A549 (cell line): ENCODE measurements at regions not wholly inside any gene's neighbourhood (a gene's known extent, or its start where the extent isn't known, plus 50 kb on each side); places are given as distances from the start of the nearest gene placed in this dataset.

ENCODE experiments used
- ATAC-seq, 2 experiments: fragments of 200-7000 bp in 1 of 2; fragments of >200 bp in 1 of 2; cut with Nextera tagmentation in 1 of 2; cut with Tn5 transposase in 1 of 2; 3 replicates each; pipeline versions ENCODE4 v1.8.0 to v1.9.1; 2018 to 2020; ENCODE audit warnings: mild to moderate bottlenecking in 1 of 2, moderate library complexity in 1 of 2
- CTCF ChIA-PET: fragments of 300-600 bp; sonication (Branson Sonifier 250); formaldehyde crosslinking; extraction: SDS; loops from one replicate; lab custom pipeline; 2021; ENCODE audit warnings: antibody characterized with exemption, inconsistent platforms; lab: Yijun Ruan, JAX
- POLR2A ChIA-PET: fragments of 350-600 bp; formaldehyde crosslinking; extraction: SDS; loops from one replicate; lab custom pipeline; 2021; ENCODE audit warnings: antibody characterized with exemption, inconsistent platforms; lab: Yijun Ruan, JAX
- DNase-seq, 2 experiments: peaks; one replicate each; pipeline versions ENCODE4 v3.0.0 to v3.0.0-alpha.2; 2011 to 2016; ENCODE audit warnings: low read depth in 1 of 2, low spot score in 1 of 2
- FAIRE-seq: peaks from 2 replicates; lab custom pipeline; 2011; peaks lifted over from hg19 to GRCh38; lab: Jason Lieb, UNC
- H3K27ac ChIP-seq, 2 experiments: fragments of >200 bp; sonication (Bioruptor Twin); formaldehyde crosslinking; 3 replicates each; pipeline ENCODE4 v1.5.1; 2016 to 2017
- H3K4me1 ChIP-seq: fragments of >200 bp; sonication (Bioruptor Twin); formaldehyde crosslinking; 3 replicates; pipeline ENCODE4 v1.6.1; 2016
- H3K4me2 ChIP-seq: fragments of >200 bp; sonication (Bioruptor Twin); formaldehyde crosslinking; 3 replicates; pipeline ENCODE4 v1.6.1; 2016
- H3K4me3 ChIP-seq: fragments of >200 bp; sonication (Bioruptor Twin); formaldehyde crosslinking; 3 replicates; pipeline ENCODE4 v1.5.1; 2016
- H3K9me3 ChIP-seq: fragments of >200 bp; sonication (Bioruptor Twin); formaldehyde crosslinking; 3 replicates; pipeline ENCODE4 v1.6.1; 2016
- BHLHE40 ChIP-seq: IDR thresholded peaks from 2 replicates; pipeline ENCODE4 v1.6.1; 2012; ENCODE audit warnings: low read depth, low read length, inconsistent platforms
- CHD2 ChIP-seq: fragments of 150-350 bp; IDR thresholded peaks from 2 replicates; pipeline ENCODE4 v1.6.1; 2014; ENCODE audit warnings: low read length; ENCODE audit not compliant: partially characterized antibody
- CHD4 ChIP-seq: fragments of 200-600 bp; sonication (generic); IDR thresholded peaks from 2 replicates; pipeline ENCODE4 v1.6.1; 2016; ENCODE audit warnings: antibody characterized with exemption, mild to moderate bottlenecking, borderline replicate concordance
- EHF ChIP-seq: fragments of 250-450 bp; sonication (Bioruptor Pico); IDR thresholded peaks from 2 replicates; pipeline ENCODE4 v1.5.0; 2020; ENCODE audit warnings: mild to moderate bottlenecking
- EHMT2 ChIP-seq: fragments of 200-600 bp; sonication (generic); IDR thresholded peaks from 2 replicates; pipeline ENCODE4 v1.6.1; 2016; ENCODE audit warnings: antibody characterized with exemption, low read depth, mild to moderate bottlenecking, moderate library complexity
- FOSB ChIP-seq: fragments of 250-450 bp; sonication (Bioruptor Pico); IDR thresholded peaks from 2 replicates; pipeline ENCODE4 v1.5.0; 2020; ENCODE audit warnings: mild to moderate bottlenecking, moderate library complexity
- FOXS1 ChIP-seq: fragments of 250-450 bp; sonication (Bioruptor Pico); IDR thresholded peaks from 2 replicates; pipeline ENCODE4 v1.5.0; 2020; ENCODE audit warnings: mild to moderate bottlenecking, moderate library complexity
- GATA3 ChIP-seq: IDR thresholded peaks from 2 replicates; pipeline ENCODE4 v1.6.1; 2012; ENCODE audit warnings: borderline replicate concordance
- HEYL ChIP-seq: fragments of 250-450 bp; sonication (Bioruptor Pico); IDR thresholded peaks from 2 replicates; pipeline ENCODE4 v1.8.0; 2021; ENCODE audit warnings: mild to moderate bottlenecking, moderate library complexity
- HOXB13 ChIP-seq: fragments of 250-450 bp; sonication (Bioruptor Pico); IDR thresholded peaks from 2 replicates; pipeline ENCODE4 v1.5.0; 2020; ENCODE audit warnings: low read depth, mild to moderate bottlenecking, moderate library complexity
- HOXB5 ChIP-seq: fragments of 250-450 bp; sonication (Bioruptor Pico); IDR thresholded peaks from 2 replicates; pipeline ENCODE4 v1.5.0; 2020; ENCODE audit warnings: mild to moderate bottlenecking, moderate library complexity
- NFE2L2 ChIP-seq: fragments of 150-350 bp; conservative IDR thresholded peaks from 2 replicates; pipeline ENCODE4 v1.6.1; 2014; ENCODE audit warnings: low read length
- POLR2AphosphoS2 ChIP-seq: conservative IDR thresholded peaks from 2 replicates; pipeline ENCODE4 v1.6.1; 2012; ENCODE audit warnings: low read length, improper control_type of control experiment, inconsistent platforms
- RARB ChIP-seq: fragments of 250-450 bp; sonication (Bioruptor Pico); IDR thresholded peaks from 2 replicates; pipeline ENCODE4 v1.8.0; 2021; ENCODE audit warnings: mild to moderate bottlenecking, moderate library complexity
- RNF2 ChIP-seq: fragments of 200-600 bp; sonication (generic); IDR thresholded peaks from 2 replicates; pipeline ENCODE4 v1.6.1; 2016; ENCODE audit warnings: low read depth, mild to moderate bottlenecking, antibody characterized with exemption, moderate library complexity, borderline replicate concordance
- WGBS: methylation state at CpG from one replicate; pipeline ENCODE4 v1.1.6; 2017; ENCODE audit errors: missing lambda C conversion rate; 5-methylcytosine and 5-hydroxymethylcytosine counted together
- TF ChIP-seq, protein P1 (sequence below): fragments of 250-450 bp; sonication (Bioruptor Pico); IDR thresholded peaks from 2 replicates; pipeline ENCODE4 v1.5.0; 2020; ENCODE audit warnings: low read depth, mild to moderate bottlenecking, moderate library complexity
- TF ChIP-seq, protein P2 (sequence below): fragments of >200 bp; sonication (Bioruptor Twin); formaldehyde crosslinking; IDR thresholded peaks from 3 replicates; pipeline ENCODE4 v1.6.1; 2016
- TF ChIP-seq, protein P3 (sequence below): fragments of 450-650 bp; IDR thresholded peaks from 2 replicates; pipeline ENCODE4 v1.6.1; 2014; ENCODE audit warnings: antibody characterized with exemption
- TF ChIP-seq, protein P4 (sequence below): fragments of 200-600 bp; sonication (generic); IDR thresholded peaks from 2 replicates; pipeline ENCODE4 v1.6.1; 2016; ENCODE audit warnings: antibody characterized with exemption, mild to moderate bottlenecking, moderate library complexity
- TF ChIP-seq, protein P5 (sequence below): fragments of 250-450 bp; sonication (Bioruptor Pico); IDR thresholded peaks from 2 replicates; pipeline ENCODE4 v1.5.0; 2021; ENCODE audit warnings: mild to moderate bottlenecking, moderate library complexity, borderline replicate concordance
- TF ChIP-seq, protein P6 (sequence below): IDR thresholded peaks from 2 replicates; pipeline ENCODE4 v1.6.1; 2012

DNA sequence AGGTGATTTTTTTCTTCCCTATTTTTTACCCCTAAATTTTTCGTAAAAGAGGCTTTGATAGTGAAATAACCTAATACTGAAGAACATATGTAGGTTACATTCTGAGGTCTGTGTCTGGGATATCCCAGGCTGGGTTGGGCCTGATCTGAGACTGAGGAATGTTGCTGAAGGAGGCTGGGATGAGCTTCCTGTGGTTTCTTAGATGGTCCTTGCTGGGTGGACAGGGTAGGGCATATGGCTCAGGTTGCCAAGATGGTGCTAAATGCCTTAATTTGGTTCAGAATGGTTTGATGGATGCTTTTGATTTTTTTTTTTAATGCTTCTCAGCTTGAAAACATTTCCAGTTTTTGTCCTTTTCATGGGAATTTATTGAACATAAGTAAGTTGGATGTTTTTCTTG lies 124.6 kb upstream of the PMCH start:
- Histone ChIP-seq H3K4me2 (no peak overlapping the region), H3K4me1 (no peaks in the 10 kb centered on the region), H3K4me3 (no peak overlapping the region)
- ATAC-seq (no peak), FAIRE-seq (no peak)
- CTCF ChIA-PET: interaction anchor here (1.3 to 1.7 kb wide), 2 partner anchors 17 to 161 kb away, joined by 3 read pairs; no protein-coding TSS in a partner anchor
- POLR2A ChIA-PET: no interaction called here
- no peak for TF ChIP-seq BHLHE40
- TF ChIP-seq, protein P1, sequence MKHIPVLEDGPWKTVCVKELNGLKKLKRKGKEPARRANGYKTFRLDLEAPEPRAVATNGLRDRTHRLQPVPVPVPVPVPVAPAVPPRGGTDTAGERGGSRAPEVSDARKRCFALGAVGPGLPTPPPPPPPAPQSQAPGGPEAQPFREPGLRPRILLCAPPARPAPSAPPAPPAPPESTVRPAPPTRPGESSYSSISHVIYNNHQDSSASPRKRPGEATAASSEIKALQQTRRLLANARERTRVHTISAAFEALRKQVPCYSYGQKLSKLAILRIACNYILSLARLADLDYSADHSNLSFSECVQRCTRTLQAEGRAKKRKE (CRISPR knock-in tag): no peak
- TF ChIP-seq FOSB (CRISPR knock-in tag): no peak
- TF ChIP-seq CHD4: no peak
- no peak for TF ChIP-seq EHF (CRISPR knock-in tag)
- no peak for TF ChIP-seq GATA3
- TF ChIP-seq POLR2AphosphoS2: no peak
- no peak for TF ChIP-seq EHMT2
- TF ChIP-seq RNF2: no peak
- TF ChIP-seq FOXS1 (CRISPR knock-in tag): no peak
- no peak for TF ChIP-seq RARB (CRISPR knock-in tag)
- TF ChIP-seq HOXB13: no peak
- TF ChIP-seq HOXB5: no peak
- TF ChIP-seq, protein P2, sequence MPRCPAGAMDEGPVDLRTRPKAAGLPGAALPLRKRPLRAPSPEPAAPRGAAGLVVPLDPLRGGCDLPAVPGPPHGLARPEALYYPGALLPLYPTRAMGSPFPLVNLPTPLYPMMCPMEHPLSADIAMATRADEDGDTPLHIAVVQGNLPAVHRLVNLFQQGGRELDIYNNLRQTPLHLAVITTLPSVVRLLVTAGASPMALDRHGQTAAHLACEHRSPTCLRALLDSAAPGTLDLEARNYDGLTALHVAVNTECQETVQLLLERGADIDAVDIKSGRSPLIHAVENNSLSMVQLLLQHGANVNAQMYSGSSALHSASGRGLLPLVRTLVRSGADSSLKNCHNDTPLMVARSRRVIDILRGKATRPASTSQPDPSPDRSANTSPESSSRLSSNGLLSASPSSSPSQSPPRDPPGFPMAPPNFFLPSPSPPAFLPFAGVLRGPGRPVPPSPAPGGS: no peak
- no peak for TF ChIP-seq HEYL (CRISPR knock-in tag)
- TF ChIP-seq, all 56 proteins: peak for 0
- no peak overlapping the region for H3K27ac ChIP-seq
- 0 out of 3 replicates have a peak, but pooled peaks cover 2% of the 10 kb centered on the region for H3K9me3 ChIP-seq
- DNase-seq: no peak
- 10% methylated on average over 1 of the region's 1 CpG for WGBS

DNA sequence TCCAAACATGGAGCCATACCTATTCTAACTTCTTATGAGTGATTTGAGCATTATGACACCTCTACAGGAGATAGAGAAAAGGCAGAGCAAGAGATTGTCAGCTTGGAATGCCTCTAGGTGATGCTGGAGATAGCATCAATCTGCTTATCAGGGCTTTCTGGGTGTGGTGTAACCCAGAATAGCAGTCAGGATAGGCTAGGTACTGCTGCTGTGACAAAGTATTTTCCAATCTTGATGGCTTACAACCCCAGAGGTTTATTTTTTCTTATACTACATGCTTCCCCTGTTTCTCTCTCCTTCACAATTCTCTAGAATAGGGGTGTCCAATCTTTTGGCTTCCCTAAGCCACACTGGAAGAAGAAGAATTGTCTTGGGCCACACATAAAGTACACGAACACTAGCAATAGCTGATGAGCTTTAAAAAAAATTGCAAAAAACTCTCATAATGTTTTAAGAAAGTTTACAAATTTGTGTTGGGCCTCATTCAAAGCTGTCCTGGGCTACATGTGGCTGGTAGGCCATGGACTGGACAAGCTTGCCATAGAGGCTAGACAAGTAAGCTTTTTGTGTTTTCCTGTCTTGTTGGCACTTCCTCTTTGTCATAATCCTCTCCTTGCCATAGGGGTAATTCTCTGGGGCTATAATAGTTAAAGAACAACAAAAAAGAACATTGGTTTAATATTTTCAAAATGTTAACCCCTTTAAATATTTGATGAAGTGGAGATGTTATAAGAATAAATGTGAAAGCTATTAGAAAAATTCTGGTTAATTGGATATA lies 123.9 kb upstream of the PMCH start:
- H3K9me3 ChIP-seq: 0 out of 3 replicates have a peak, but pooled peaks cover 2% of the 10 kb centered on the region
- ATAC-seq (no peak), DNase-seq (no peak), FAIRE-seq (no peak)
- H3K4me1 ChIP-seq: no peaks in the 10 kb centered on the region
- POLR2A ChIA-PET: no interaction called here
- TF ChIP-seq, protein P3, sequence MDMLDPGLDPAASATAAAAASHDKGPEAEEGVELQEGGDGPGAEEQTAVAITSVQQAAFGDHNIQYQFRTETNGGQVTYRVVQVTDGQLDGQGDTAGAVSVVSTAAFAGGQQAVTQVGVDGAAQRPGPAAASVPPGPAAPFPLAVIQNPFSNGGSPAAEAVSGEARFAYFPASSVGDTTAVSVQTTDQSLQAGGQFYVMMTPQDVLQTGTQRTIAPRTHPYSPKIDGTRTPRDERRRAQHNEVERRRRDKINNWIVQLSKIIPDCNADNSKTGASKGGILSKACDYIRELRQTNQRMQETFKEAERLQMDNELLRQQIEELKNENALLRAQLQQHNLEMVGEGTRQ: no peak
- no peak for TF ChIP-seq HOXB5
- TF ChIP-seq, protein P4, sequence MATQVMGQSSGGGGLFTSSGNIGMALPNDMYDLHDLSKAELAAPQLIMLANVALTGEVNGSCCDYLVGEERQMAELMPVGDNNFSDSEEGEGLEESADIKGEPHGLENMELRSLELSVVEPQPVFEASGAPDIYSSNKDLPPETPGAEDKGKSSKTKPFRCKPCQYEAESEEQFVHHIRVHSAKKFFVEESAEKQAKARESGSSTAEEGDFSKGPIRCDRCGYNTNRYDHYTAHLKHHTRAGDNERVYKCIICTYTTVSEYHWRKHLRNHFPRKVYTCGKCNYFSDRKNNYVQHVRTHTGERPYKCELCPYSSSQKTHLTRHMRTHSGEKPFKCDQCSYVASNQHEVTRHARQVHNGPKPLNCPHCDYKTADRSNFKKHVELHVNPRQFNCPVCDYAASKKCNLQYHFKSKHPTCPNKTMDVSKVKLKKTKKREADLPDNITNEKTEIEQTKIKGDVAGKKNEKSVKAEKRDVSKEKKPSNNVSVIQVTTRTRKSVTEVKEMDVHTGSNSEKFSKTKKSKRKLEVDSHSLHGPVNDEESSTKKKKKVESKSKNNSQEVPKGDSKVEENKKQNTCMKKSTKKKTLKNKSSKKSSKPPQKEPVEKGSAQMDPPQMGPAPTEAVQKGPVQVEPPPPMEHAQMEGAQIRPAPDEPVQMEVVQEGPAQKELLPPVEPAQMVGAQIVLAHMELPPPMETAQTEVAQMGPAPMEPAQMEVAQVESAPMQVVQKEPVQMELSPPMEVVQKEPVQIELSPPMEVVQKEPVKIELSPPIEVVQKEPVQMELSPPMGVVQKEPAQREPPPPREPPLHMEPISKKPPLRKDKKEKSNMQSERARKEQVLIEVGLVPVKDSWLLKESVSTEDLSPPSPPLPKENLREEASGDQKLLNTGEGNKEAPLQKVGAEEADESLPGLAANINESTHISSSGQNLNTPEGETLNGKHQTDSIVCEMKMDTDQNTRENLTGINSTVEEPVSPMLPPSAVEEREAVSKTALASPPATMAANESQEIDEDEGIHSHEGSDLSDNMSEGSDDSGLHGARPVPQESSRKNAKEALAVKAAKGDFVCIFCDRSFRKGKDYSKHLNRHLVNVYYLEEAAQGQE: no peak
- TF ChIP-seq CHD2: no peak
- no peak for TF ChIP-seq NFE2L2
- no peak for TF ChIP-seq POLR2AphosphoS2
- TF ChIP-seq, protein P5, sequence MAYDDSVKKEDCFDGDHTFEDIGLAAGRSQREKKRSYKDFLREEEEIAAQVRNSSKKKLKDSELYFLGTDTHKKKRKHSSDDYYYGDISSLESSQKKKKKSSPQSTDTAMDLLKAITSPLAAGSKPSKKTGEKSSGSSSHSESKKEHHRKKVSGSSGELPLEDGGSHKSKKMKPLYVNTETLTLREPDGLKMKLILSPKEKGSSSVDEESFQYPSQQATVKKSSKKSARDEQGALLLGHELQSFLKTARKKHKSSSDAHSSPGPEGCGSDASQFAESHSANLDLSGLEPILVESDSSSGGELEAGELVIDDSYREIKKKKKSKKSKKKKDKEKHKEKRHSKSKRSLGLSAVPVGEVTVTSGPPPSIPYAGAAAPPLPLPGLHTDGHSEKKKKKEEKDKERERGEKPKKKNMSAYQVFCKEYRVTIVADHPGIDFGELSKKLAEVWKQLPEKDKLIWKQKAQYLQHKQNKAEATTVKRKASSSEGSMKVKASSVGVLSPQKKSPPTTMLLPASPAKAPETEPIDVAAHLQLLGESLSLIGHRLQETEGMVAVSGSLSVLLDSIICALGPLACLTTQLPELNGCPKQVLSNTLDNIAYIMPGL (CRISPR knock-in tag): no peak
- no peak for TF ChIP-seq CHD4
- TF ChIP-seq, protein P6, sequence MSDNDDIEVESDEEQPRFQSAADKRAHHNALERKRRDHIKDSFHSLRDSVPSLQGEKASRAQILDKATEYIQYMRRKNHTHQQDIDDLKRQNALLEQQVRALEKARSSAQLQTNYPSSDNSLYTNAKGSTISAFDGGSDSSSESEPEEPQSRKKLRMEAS: no peak
- TF ChIP-seq, protein P2: no peak
- TF ChIP-seq, all 56 proteins: peak for 0
- H3K4me3 ChIP-seq: no peak overlapping the region
- no peak overlapping the region for H3K27ac ChIP-seq
- H3K4me2 ChIP-seq: no peak overlapping the region
- CTCF ChIA-PET: interaction anchor here (1.3 to 1.7 kb wide), 2 partner anchors 17 to 162 kb away, joined by 3 read pairs; no protein-coding TSS in a partner anchor
- WGBS: 39% methylated on average over 1 of the region's 1 CpG
